ENCODE measurements at regions not wholly inside any gene's neighbourhood (a gene's known extent, or its start where the extent isn't known, plus 50 kb on each side); places are given as distances from the start of the nearest gene placed in this dataset.

DNA sequence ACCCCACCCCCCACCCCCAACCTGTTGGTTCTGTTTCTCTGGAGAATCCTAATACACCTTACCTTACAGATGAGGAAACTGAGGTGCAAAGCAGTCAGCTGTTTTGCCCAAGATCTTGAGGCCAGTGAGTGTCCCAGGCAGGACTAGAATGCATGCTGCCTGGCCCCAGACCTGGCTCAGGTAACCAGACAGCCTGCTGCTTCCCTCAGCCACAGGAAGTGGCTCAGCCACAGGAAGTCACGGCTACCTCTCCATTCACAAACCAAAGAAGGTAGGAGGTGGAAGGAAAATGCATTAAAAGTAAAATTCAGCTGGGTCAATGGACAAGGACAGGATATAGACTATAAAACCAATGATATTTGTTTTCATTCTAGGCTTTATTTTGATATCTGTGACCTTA, 517.6 kb downstream of the CD83 start:
- TF ChIP-seq, protein P1, sequence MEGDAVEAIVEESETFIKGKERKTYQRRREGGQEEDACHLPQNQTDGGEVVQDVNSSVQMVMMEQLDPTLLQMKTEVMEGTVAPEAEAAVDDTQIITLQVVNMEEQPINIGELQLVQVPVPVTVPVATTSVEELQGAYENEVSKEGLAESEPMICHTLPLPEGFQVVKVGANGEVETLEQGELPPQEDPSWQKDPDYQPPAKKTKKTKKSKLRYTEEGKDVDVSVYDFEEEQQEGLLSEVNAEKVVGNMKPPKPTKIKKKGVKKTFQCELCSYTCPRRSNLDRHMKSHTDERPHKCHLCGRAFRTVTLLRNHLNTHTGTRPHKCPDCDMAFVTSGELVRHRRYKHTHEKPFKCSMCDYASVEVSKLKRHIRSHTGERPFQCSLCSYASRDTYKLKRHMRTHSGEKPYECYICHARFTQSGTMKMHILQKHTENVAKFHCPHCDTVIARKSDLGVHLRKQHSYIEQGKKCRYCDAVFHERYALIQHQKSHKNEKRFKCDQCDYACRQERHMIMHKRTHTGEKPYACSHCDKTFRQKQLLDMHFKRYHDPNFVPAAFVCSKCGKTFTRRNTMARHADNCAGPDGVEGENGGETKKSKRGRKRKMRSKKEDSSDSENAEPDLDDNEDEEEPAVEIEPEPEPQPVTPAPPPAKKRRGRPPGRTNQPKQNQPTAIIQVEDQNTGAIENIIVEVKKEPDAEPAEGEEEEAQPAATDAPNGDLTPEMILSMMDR (IDR thresholded peaks at IDR 0.05): no peak
- no peak for ATAC-seq (ENCODE audit: low read depth)
- ChIA-PET POLR2A (interaction anchor here (1.1 kb wide), 1 partner anchor 23 kb away, joined by 3 read pairs; no protein-coding TSS in a partner anchor), CTCF (no interaction called here)
- intact Hi-C loops (cut with micrococcal nuclease): loop anchor here (10.0 kb wide), 1 partner anchor 610 kb away; the partner anchor contains the start of gene JARID2
- DNase-seq: no peak
- H3K36me3 Mint-ChIP-seq (ENCODE audit: low read depth): no peaks in the 10 kb centered on the region
- H3K4me1 Mint-ChIP-seq: peaks cover 75% of the 10 kb centered on the region
- H3K4me3 Mint-ChIP-seq: peak overlapping the region; percentile 29
- H3K9me3 Mint-ChIP-seq: no peaks in the 10 kb centered on the region
- no peaks in the 10 kb centered on the region for H3K27me3 Mint-ChIP-seq
- peak overlapping the region; percentile 91 for H3K27ac Mint-ChIP-seq

DNA sequence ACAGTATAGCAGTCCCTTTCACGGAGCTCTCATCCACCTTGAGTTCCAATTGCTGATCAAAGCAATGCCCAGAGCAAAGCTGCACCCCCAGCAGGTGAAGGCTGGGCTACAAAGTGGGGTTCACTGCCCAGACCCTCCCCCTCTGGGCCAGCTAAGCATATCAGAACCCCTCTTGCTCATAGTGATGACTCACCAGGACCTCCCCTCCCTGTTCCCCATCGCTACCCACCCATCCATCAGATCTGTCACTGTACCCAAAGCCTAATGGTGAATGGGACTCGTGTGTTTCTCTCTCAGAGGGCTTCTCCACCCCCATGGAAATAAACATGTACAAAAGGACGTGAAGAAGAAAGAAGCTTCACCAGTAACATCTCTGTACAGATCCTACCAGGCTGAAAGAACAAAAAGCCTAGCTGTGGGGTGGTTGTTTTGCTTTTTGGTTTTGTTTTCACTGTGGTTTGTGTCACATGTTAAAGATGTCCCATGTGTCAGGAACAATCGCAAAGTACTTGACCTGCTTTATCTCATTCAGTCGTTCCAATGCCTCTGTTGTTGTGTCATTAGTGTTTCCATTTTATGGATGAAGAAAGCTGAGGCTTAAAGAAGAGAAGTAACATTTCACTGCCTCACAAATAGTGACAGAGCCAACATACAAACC, 518.5 kb downstream of the CD83 start:
- H3K27ac Mint-ChIP-seq: peak overlapping the region; percentile 91
- H3K4me3 Mint-ChIP-seq: peak overlapping the region; percentile 63
- CTCF ChIA-PET: interaction anchor here (1.0 kb wide), 1 partner anchor 26 kb away, joined by 3 read pairs; no protein-coding TSS in a partner anchor
- intact Hi-C loops (cut with micrococcal nuclease): loop anchor here (10.0 kb wide), 1 partner anchor 609 kb away; the partner anchor contains the start of gene JARID2
- no peaks in the 10 kb centered on the region for H3K9me3 Mint-ChIP-seq
- TF ChIP-seq, protein P1 (IDR thresholded peaks at IDR 0.05): no peak
- ATAC-seq (ENCODE audit: low read depth) (peak; percentile 41), DNase-seq (no peak)
- no peaks in the 10 kb centered on the region for H3K36me3 Mint-ChIP-seq (ENCODE audit: low read depth)
- H3K27me3 Mint-ChIP-seq: no peaks in the 10 kb centered on the region
- POLR2A ChIA-PET: interaction anchor here (0.6 to 1.5 kb wide), 4 partner anchors 20 to 274 kb away, joined by 3 to 4 read pairs (median 3); no protein-coding TSS in a partner anchor
- H3K4me1 Mint-ChIP-seq: peaks cover 83% of the 10 kb centered on the region

DNA sequence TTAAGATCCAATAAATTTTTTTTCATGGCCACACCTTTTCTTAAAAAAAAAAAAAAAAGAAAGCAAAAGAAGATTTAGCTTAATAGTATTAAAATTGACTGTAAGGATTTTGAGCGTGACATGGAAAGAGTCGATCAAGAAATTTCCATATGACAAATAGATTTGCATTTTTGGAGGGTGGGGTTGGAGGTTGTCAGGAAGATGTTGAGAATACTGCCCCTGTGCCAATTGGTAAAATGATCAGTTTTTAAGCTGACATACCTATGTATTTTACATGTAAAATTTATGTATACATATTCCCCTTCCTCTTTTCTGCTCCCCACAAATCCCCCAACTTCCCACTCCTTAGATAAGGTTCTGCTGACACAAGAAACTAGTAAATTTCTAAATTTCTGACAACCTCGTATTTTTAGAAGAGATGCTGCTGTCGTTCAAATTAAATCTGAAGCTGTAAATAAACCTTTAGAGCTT, 520.9 kb downstream of the CD83 start:
- TF ChIP-seq, protein P1 (IDR thresholded peaks at IDR 0.05): no peak
- POLR2A ChIA-PET: interaction anchor here (0.6 to 2.5 kb wide), 6 partner anchors 18 to 687 kb away, joined by 3 to 11 read pairs (median 4); no protein-coding TSS in a partner anchor
- Mint-ChIP-seq H3K9me3 (no peaks in the 10 kb centered on the region), H3K4me1 (peaks cover 89% of the 10 kb centered on the region), H3K36me3 (ENCODE audit: low read depth) (no peaks in the 10 kb centered on the region), H3K4me3 (peak overlapping the region; percentile 86), H3K27ac (peak overlapping the region; percentile 96), H3K27me3 (no peaks in the 10 kb centered on the region)
- CTCF ChIA-PET: no interaction called here
- DNase-seq: no peak
- intact Hi-C loops (cut with micrococcal nuclease): loop anchor here (2.0 to 10.0 kb wide), 4 partner anchors 96 to 606 kb away; partner anchors contain the start of gene JARID2
- no peak for ATAC-seq (ENCODE audit: low read depth)

DNA sequence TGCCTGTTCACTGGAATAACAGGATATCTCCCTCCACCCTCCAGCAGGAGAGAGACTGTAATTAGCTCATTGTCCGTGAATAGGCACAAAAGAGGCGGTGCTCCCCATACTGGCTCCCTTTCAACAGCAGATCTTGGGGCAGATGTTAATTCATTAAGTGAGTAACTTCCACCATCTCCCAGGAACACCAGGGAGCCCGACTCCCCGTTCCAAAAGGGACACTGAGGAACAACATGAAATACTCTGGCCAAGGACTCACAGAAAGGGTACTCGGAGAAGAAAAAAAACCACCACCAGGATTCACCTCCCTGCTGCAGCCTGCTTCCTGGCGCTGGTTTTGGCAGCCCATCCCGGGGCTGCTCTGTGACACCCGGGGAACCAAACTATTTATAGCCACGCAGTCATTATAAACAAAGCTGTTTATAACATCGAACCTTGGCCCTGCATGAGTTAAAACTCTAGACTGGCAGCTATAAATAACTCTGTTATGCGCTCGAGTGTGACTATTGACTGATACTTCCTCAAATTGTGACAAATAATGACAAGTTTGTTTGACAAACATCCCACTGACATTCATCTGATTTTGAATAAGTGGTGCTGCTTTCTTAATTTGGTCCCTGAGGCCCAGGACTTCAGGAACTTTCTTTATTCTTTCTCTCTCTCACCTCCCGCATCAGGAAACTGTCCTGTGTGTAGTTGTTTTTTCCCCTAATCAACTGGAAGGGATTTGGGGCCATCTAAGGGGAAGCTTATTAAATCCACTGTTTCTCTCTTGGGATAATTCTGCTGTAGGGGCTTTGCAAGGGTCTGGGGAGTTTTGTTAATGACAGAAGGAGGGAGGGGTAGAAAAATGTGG, 521.6 kb downstream of the CD83 start:
- ChIA-PET POLR2A (interaction anchor here (0.6 to 2.5 kb wide), 10 partner anchors 18 to 751 kb away, joined by 3 to 11 read pairs (median 4); no protein-coding TSS in a partner anchor), CTCF (interaction anchor here (1.2 kb wide), 1 partner anchor 22 kb away, joined by 5 read pairs; no protein-coding TSS in a partner anchor)
- DNase-seq (no peak), ATAC-seq (ENCODE audit: low read depth) (peak; percentile 60)
- intact Hi-C loops (cut with micrococcal nuclease): loop anchor here (1.0 to 10.0 kb wide), 6 partner anchors 17 to 606 kb away; partner anchors contain the start of gene JARID2
- peak overlapping the region; percentile 86 for H3K4me3 Mint-ChIP-seq
- H3K4me1 Mint-ChIP-seq: peaks cover 82% of the 10 kb centered on the region
- H3K36me3 Mint-ChIP-seq (ENCODE audit: low read depth): no peaks in the 10 kb centered on the region
- no peaks in the 10 kb centered on the region for H3K9me3 Mint-ChIP-seq
- peak overlapping the region; percentile 96 for H3K27ac Mint-ChIP-seq
- TF ChIP-seq, protein P1 (IDR thresholded peaks at IDR 0.05): no peak
- no peaks in the 10 kb centered on the region for H3K27me3 Mint-ChIP-seq

Measured in activated B cell treated with CpG ODN at 0.5 μM for 24 hours (primary cell).